PC-9 (cell line): ENCODE measurements at regions not wholly inside any gene's neighbourhood (a gene's known extent, or its start where the extent isn't known, plus 50 kb on each side); places are given as distances from the start of the nearest gene placed in this dataset.

Experiments used
- BruUV-seq: library from RNA; stranded (reverse); fragments of 400-500 nt; replicated peaks from 2 replicates; lab custom pipeline; 2021; lab: Mats Ljungman, UMichigan
- CTCF ChIA-PET: fragments of 300-600 bp; sonication (Branson Sonifier 250); formaldehyde crosslinking; loops from one replicate; lab custom pipeline; 2022; ENCODE audit warnings: antibody characterized with exemption; lab: Charles Lee
- POLR2A ChIA-PET: fragments of 300-600 bp; sonication (Branson Sonifier 250); formaldehyde crosslinking; loops from one replicate; lab custom pipeline; 2022; ENCODE audit warnings: antibody characterized with exemption; ENCODE audit not compliant: unreplicated experiment; lab: Charles Lee
- DNase-seq, 2 experiments: peaks; one replicate each; pipeline versions ENCODE4 v3.0.0 to v3.0.0-alpha.2; 2015 to 2022; ENCODE audit warnings: mixed read lengths in 1 of 2
- H2AFZ ChIP-seq: fragments of 200-600 bp; sonication (generic); 2 replicates; pipeline ENCODE4 v1.8.1; 2017; ENCODE audit warnings: antibody characterized with exemption
- H3F3A ChIP-seq: fragments of 200-600 bp; sonication (generic); 2 replicates; pipeline ENCODE4 v1.8.1; 2017; ENCODE audit warnings: antibody characterized with exemption, mild to moderate bottlenecking, low read depth; ENCODE audit not compliant: insufficient read depth
- H3K27ac ChIP-seq: fragments of 200-600 bp; sonication (generic); 2 replicates; pipeline ENCODE4 v1.6.1; 2016; ENCODE audit warnings: mixed run types
- H3K27me3 ChIP-seq: fragments of 200-600 bp; sonication (generic); 2 replicates; pipeline ENCODE4 v1.6.1; 2016; ENCODE audit warnings: low read depth, mixed run types; ENCODE audit not compliant: insufficient read depth
- H3K36me3 ChIP-seq: fragments of 200-600 bp; sonication (generic); 2 replicates; pipeline ENCODE4 v1.6.1; 2016; ENCODE audit warnings: low read depth, mixed run types
- H3K4me1 ChIP-seq: fragments of 200-600 bp; sonication (generic); replicated peaks from 2 replicates; pipeline ENCODE4 v1.6.1; 2016; ENCODE audit warnings: mixed run types; ENCODE audit not compliant: insufficient read depth
- H3K4me2 ChIP-seq: fragments of 200-600 bp; sonication (generic); 2 replicates; pipeline ENCODE4 v1.6.1; 2017; ENCODE audit warnings: mixed run types
- H3K4me3 ChIP-seq: fragments of 200-600 bp; sonication (generic); 2 replicates; pipeline ENCODE4 v1.6.1; 2016; ENCODE audit warnings: mixed run types
- H3K79me2 ChIP-seq: fragments of 200-600 bp; sonication (generic); 2 replicates; pipeline ENCODE4 v1.6.1; 2017; ENCODE audit warnings: low read depth, mixed run types
- H3K9me2 ChIP-seq: fragments of 200-600 bp; sonication (generic); 2 replicates; pipeline ENCODE4 v1.8.1; 2017; ENCODE audit warnings: mild to moderate bottlenecking; ENCODE audit not compliant: insufficient read depth
- H3K9me3 ChIP-seq: fragments of 200-600 bp; sonication (generic); 2 replicates; pipeline ENCODE4 v1.8.1; 2016; ENCODE audit warnings: low read depth; ENCODE audit not compliant: insufficient read depth
- H4K20me1 ChIP-seq: fragments of 200-600 bp; sonication (generic); 2 replicates; pipeline ENCODE4 v1.8.1; 2017; ENCODE audit not compliant: insufficient read depth
- EZH2 ChIP-seq: fragments of 200-600 bp; sonication (generic); IDR thresholded peaks from 2 replicates; pipeline ENCODE4 v1.8.0; 2017; ENCODE audit warnings: antibody characterized with exemption, low read depth
- intact Hi-C: fragments of 100-400 bp; cut with micrococcal nuclease; formaldehyde crosslinking; loops from one replicate; pipeline ENCODE4 v1.10.0; 2022; ENCODE audit not compliant: unreplicated experiment
- TF ChIP-seq, protein P1 (sequence below): fragments of 200-600 bp; sonication (generic); conservative IDR thresholded peaks from 2 replicates; pipeline ENCODE4 v1.6.1; 2017; ENCODE audit warnings: mixed run types, antibody characterized with exemption, mild to moderate bottlenecking, moderate library complexity

DNA sequence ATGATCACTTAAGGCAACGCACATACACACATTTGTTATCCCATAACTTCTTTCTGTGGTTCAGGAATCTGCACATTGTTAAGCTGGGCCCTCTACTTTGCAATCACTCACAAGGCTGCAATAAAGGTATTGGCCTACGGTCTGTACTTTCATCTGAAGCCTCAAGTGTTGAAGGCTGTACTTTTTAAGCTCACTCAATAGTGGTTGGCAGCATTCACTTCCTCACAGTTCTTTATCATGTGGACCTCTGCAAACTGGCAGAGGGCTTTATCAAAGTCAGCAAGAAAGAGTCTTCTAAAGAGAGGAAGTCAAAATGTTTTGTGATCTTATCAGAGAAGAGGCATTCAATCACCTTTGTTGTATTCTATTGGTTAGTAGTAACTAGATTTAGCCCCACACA is 301.4 kb upstream of the EPHA5 start:
- no TSS peak for BruUV-seq
- Histone ChIP-seq H3K36me3 (no peaks in the 10 kb centered on the region), H3K4me2 (no peak overlapping the region), H3K9me2 (no peaks in the 10 kb centered on the region), H2AFZ (no peak overlapping the region), H3K4me3 (no peak overlapping the region), H3K27ac (no peak overlapping the region), H3K9me3 (no peaks in the 10 kb centered on the region), H3K27me3 (no peaks in the 10 kb centered on the region), H3K4me1 (no peaks in the 10 kb centered on the region), H3F3A (no peaks in the 10 kb centered on the region), H4K20me1 (no peaks in the 10 kb centered on the region), H3K79me2 (no peaks in the 10 kb centered on the region)
- CTCF ChIA-PET: no interaction called here
- POLR2A ChIA-PET: no interaction called here
- no peak for DNase-seq
- TF ChIP-seq, protein P1, sequence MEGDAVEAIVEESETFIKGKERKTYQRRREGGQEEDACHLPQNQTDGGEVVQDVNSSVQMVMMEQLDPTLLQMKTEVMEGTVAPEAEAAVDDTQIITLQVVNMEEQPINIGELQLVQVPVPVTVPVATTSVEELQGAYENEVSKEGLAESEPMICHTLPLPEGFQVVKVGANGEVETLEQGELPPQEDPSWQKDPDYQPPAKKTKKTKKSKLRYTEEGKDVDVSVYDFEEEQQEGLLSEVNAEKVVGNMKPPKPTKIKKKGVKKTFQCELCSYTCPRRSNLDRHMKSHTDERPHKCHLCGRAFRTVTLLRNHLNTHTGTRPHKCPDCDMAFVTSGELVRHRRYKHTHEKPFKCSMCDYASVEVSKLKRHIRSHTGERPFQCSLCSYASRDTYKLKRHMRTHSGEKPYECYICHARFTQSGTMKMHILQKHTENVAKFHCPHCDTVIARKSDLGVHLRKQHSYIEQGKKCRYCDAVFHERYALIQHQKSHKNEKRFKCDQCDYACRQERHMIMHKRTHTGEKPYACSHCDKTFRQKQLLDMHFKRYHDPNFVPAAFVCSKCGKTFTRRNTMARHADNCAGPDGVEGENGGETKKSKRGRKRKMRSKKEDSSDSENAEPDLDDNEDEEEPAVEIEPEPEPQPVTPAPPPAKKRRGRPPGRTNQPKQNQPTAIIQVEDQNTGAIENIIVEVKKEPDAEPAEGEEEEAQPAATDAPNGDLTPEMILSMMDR: no peak
- TF ChIP-seq EZH2: no peak
- intact Hi-C loops: no loop called here

DNA sequence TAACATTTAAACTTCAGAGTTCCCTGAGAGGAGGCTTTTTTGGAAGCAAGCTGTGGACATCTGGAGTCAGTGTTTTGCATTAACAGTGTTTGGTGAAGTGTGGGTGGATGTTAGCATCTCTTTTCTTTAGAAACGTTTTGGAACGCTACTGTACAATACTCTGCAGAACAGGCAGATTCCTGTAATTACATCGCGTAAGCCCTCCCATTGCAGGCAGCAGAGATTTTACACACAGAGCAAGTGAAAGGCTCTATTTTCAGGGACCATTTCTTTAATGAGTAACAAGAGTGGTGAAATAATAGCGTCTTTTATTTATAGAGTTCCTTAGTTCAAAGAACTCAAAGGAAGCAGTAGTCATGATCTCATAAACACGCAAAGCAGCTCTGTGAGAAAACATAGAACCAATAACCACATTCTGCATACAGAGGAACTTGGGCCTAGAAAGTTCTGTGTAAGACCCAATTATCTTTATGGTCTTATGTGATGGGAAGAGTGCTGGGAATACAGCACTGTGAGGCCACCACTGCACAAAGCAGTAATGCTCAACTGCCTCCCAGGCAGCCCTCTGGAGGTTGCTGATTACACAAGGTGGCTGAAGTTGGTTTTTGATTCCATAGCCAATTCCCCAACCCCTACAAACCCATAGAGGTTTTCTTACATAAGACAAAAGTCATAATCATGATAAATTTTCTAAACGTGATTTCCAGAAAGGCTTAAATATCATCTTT is 298.7 kb upstream of the EPHA5 start:
- H3K36me3 ChIP-seq: no peaks in the 10 kb centered on the region
- H3K4me1 ChIP-seq: no peaks in the 10 kb centered on the region
- CTCF ChIA-PET: no interaction called here
- no peak for TF ChIP-seq EZH2
- TF ChIP-seq, protein P1: no peak
- H3K9me2 ChIP-seq: no peaks in the 10 kb centered on the region
- POLR2A ChIA-PET: no interaction called here
- H3K27me3 ChIP-seq: no peaks in the 10 kb centered on the region
- no peak overlapping the region for H3K4me3 ChIP-seq
- H3K27ac ChIP-seq: no peak overlapping the region
- no peaks in the 10 kb centered on the region for H3K9me3 ChIP-seq
- H2AFZ ChIP-seq: no peak overlapping the region
- H3K79me2 ChIP-seq: no peaks in the 10 kb centered on the region
- no peak overlapping the region for H3K4me2 ChIP-seq
- intact Hi-C loops: no loop called here
- no TSS peak for BruUV-seq
- H3F3A ChIP-seq: no peaks in the 10 kb centered on the region
- DNase-seq: no peak
- H4K20me1 ChIP-seq: no peaks in the 10 kb centered on the region

DNA sequence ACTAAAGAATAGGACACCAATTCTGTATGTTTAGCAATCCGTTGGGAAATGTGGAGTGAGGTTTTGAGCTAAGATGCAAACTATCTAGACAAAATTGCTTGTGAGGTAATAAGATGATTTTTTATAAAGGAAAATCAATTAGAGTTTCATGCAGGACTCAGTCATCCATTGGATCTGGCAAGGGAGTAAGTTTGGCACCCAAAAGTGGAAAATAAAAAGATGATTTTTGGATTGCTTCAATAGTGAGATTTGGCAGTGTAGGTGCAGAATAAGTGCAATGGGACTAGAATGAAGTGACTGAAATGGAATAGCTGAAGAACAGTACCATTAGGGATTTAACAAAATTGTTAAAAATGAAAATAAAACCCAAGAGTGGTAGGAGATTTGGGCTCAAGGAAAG is 290.5 kb upstream of the EPHA5 start:
- no peak for DNase-seq
- Histone ChIP-seq H2AFZ (no peak overlapping the region), H3K27ac (no peak overlapping the region), H3F3A (no peaks in the 10 kb centered on the region), H4K20me1 (no peaks in the 10 kb centered on the region), H3K4me2 (no peak overlapping the region), H3K79me2 (no peaks in the 10 kb centered on the region), H3K9me2 (no peaks in the 10 kb centered on the region), H3K36me3 (no peaks in the 10 kb centered on the region), H3K9me3 (no peaks in the 10 kb centered on the region), H3K4me1 (no peaks in the 10 kb centered on the region), H3K4me3 (no peak overlapping the region), H3K27me3 (no peaks in the 10 kb centered on the region)
- ChIA-PET CTCF (no interaction called here), POLR2A (no interaction called here)
- BruUV-seq: no TSS peak
- intact Hi-C loops: no loop called here
- TF ChIP-seq, protein P1: no peak
- TF ChIP-seq EZH2: no peak
